Fibroblast of the aortic adventitia (primary cell): ENCODE measurements at regions not wholly inside any gene's neighbourhood (a gene's known extent, or its start where the extent isn't known, plus 50 kb on each side); places are given as distances from the start of the nearest gene placed in this dataset.

Experiments
- DNase-seq: peaks from one replicate; pipeline ENCODE4 v3.0.0-alpha.2; 2010; ENCODE audit warnings: low read depth
- H3K4me3 ChIP-seq: 2 replicates; pipeline ENCODE4 v1.5.1; 2011; ENCODE audit warnings: low read depth, mild to moderate bottlenecking, control low read depth, low read length, moderate library complexity
- TF ChIP-seq, protein P1 (sequence below): IDR thresholded peaks from 2 replicates; pipeline ENCODE4 v1.5.1; 2011; ENCODE audit warnings: mild to moderate bottlenecking, low read length, control low read depth, inconsistent platforms; ENCODE audit not compliant: insufficient read depth

DNA sequence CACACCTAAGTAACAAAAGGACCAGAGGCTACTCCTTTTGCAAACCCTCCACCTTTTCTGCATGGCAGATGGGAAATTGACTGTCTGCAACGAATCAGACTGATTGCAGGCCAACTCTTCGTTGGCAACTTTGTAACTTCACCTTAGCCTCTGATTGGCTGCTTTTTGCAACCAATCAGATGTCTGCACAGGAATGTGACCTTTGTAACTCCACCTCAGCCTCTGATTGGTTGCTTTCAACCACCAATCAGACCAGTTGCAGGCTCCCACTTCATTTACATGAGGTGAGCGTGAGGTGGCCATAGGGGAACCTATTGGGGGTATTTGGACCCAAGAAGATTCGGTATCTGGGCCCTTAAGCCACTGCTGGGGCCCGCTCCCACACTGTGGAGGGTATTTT, 209.0 kb downstream of the EN1 start:
- H3K4me3 ChIP-seq: no peak overlapping the region
- DNase-seq: no peak
- TF ChIP-seq, protein P1, sequence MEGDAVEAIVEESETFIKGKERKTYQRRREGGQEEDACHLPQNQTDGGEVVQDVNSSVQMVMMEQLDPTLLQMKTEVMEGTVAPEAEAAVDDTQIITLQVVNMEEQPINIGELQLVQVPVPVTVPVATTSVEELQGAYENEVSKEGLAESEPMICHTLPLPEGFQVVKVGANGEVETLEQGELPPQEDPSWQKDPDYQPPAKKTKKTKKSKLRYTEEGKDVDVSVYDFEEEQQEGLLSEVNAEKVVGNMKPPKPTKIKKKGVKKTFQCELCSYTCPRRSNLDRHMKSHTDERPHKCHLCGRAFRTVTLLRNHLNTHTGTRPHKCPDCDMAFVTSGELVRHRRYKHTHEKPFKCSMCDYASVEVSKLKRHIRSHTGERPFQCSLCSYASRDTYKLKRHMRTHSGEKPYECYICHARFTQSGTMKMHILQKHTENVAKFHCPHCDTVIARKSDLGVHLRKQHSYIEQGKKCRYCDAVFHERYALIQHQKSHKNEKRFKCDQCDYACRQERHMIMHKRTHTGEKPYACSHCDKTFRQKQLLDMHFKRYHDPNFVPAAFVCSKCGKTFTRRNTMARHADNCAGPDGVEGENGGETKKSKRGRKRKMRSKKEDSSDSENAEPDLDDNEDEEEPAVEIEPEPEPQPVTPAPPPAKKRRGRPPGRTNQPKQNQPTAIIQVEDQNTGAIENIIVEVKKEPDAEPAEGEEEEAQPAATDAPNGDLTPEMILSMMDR: no peak

DNA sequence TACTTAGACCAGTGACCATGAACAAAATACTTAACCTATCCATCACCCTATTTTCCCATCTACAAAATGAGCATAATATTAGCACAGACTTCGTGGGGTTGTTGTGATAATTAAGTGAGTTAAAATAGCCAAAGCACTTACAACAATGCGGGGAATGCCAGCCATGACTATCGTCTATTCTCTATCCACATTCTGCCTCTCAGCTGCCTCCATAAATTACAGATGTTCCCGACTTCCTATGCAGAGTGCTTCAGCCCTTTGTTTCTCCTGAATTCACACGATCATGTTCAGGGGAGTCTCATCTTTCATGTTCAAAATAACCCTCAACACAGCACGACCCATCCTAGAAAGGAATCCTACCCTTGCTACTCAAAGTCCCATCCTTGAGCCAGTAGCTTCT, 211.6 kb downstream of the EN1 start:
- TF ChIP-seq, protein P1: no peak
- no peak for DNase-seq

DNA sequence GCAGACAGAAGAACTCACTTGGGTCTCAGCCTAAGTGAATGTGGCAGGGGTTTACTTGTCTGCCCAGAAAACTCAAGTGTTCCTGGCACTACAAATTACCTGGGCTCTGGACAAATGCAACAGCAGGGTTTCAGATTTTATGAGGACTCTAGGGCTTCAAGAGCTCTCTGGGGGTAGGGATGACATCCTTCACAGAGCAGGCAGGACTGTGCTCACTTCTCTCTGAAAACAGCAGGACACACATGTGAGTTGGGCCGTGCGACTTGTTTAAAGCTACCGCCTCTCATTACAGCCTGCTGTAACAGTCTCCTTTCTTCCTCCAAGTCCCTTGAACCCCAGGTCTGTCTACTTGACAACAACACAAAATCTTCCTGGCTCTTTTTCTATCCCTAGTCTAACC, 212.6 kb downstream of the EN1 start:
- TF ChIP-seq, protein P1: no peak
- no peak overlapping the region for H3K4me3 ChIP-seq
- DNase-seq: no peak

More for the DNA sequence above, 211.6 kb downstream of the EN1 start:
- no peak overlapping the region for H3K4me3 ChIP-seq

DNA sequence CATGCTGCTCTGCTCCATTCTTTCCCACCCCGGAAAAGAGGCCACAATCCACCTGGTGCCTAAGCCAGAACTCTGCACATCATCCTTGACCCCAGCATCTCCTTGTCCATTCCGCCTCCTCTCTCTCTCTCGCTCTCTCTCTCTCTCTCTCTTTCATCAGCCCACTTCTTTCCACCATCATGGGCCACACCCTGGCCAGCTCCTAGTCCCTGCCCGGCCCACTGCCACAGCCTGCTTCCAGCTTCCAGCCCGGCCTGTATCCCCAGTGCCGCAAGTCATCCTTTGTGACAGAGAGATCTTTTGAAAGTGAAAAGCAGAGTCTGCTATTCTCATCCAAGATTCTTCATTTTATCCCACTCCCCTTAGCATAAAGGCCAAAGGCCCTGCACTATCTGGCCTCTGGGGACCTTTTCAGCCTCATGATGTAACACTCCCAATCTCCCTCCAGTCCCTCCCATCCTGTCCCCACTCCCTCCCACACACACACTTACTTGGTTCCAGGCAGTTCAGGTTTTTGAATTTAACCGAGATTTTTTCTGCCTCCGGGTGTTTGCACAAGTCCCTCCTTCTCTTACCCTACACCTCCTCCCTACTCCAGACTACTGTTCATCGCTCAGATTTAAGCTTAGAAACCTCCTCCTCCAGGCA, 214.0 kb downstream of the EN1 start:
- DNase-seq: no peak
- H3K4me3 ChIP-seq: no peak overlapping the region
- TF ChIP-seq, protein P1: no peak

DNA sequence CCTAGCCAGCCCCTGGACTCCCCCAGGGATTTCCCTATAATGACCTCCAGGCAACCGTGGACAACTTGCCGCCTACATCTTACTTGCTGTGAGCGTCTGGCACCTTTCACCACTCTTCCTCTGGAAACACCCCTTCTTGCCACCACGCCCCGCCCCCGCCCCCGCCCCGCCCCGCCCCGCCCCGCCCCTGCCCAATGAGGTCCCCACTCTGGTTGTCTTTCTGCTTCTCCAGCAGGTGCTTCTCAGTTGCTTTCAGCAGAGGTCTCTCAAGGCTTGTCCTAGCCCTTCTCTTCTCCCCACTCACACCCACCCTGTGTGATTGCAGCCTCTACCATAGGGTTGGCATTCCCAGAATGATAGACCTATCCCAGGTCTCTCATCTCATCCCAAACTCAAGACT, 214.5 kb downstream of the EN1 start:
- TF ChIP-seq, protein P1: no peak
- DNase-seq: no peak
- H3K4me3 ChIP-seq: no peak overlapping the region

DNA sequence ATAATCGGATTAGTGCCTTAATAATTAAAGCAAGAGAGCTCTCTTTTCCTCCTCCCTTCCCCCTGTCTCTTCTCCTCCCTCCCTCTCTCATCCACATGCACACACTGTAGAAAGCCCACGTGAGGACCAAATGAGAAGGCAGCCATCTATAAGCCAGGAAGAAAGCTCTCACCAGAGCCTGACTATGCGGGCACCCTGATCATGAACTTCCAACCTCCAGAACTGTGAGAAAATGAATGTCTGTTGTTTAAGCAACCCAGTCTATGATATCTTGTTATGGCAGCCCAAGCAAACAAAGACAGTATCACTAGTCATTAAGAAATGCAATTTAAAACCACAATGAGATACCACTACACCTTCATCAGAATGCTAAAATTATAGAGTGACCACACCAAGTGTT, 220.3 kb downstream of the EN1 start:
- H3K4me3 ChIP-seq: no peak overlapping the region
- no peak for DNase-seq
- TF ChIP-seq, protein P1: no peak

DNA sequence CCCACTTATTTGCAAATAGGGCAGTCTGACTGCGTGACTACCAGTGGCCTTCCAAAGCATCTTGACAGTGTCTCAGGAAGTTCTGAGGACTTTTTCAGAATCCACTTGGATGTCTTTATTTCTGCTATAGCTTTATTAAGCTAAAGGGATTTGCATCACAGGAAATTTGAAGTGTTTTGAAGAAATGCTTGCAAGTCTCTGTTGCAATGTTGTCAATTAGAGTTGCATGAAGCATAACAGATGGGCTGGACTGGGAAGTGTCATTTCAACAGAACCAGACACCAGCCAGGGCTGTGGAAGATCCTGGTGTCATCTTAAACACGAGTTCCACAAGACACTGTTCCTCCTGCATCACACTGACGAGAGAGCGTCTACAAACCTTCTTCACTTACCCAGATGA, 224.5 kb downstream of the EN1 start:
- TF ChIP-seq, protein P1: no peak
- no peak for DNase-seq
- H3K4me3 ChIP-seq: no peak overlapping the region
